Glomerular visceral epithelial cell (primary cell): ENCODE measurements at regions not wholly inside any gene's neighbourhood (a gene's known extent, or its start where the extent isn't known, plus 50 kb on each side); places are given as distances from the start of the nearest gene placed in this dataset.

Experiments
- DNase-seq: peaks from one replicate; pipeline ENCODE4 v3.0.0-alpha.2; 2016; ENCODE audit errors: extremely low spot score

GRCh38 chr10:117716889-117717288 is 174.3 kb downstream of the EMX2 start:
- DNase-seq, result no peak

- no peak for DNase-seq
Measured at GRCh38 chr10:117718986-117719920, 176.7 kb downstream of the EMX2 start.

GRCh38 chr10:117720931-117721835 is 178.6 kb downstream of the EMX2 start:
- no peak for DNase-seq

GRCh38 chr10:117721873-117722272 is 179.3 kb downstream of the EMX2 start:
- no peak for DNase-seq

GRCh38 chr10:117723343-117723742 is 180.8 kb downstream of the EMX2 start:
- DNase-seq, result no peak

GRCh38 chr10:117725993-117726392 is 183.4 kb downstream of the EMX2 start:
- no peak for DNase-seq

GRCh38 chr10:117726596-117727295 is 184.2 kb downstream of the EMX2 start:
- no peak for DNase-seq

GRCh38 chr10:117727421-117727820 is 184.9 kb downstream of the EMX2 start:
- no peak for DNase-seq

- no peak for DNase-seq
Measured at GRCh38 chr10:117728087-117728486, 185.5 kb downstream of the EMX2 start.

- DNase-seq, result no peak
Measured at GRCh38 chr10:117729156-117729555, 186.6 kb downstream of the EMX2 start.

- no peak for DNase-seq
Measured at GRCh38 chr10:117731121-117731791, 188.7 kb downstream of the EMX2 start.

- DNase-seq, result no peak
Measured at GRCh38 chr10:117734731-117735405, 192.3 kb downstream of the EMX2 start.

GRCh38 chr10:117736655-117737054 is 194.1 kb downstream of the EMX2 start:
- no peak for DNase-seq

GRCh38 chr10:117740088-117740487 is 197.5 kb downstream of the EMX2 start:
- DNase-seq, result no peak

- no peak for DNase-seq
Measured at GRCh38 chr10:117740691-117741222, 198.2 kb downstream of the EMX2 start.

GRCh38 chr10:117741524-117741923 is 199.0 kb downstream of the EMX2 start:
- DNase-seq, result no peak

GRCh38 chr10:117743509-117743908 is 201.0 kb downstream of the EMX2 start:
- no peak for DNase-seq

GRCh38 chr10:117745301-117745700 is 202.8 kb downstream of the EMX2 start:
- no peak for DNase-seq

GRCh38 chr10:117746541-117747448 is 204.2 kb downstream of the EMX2 start:
- no peak for DNase-seq
